ENCODE measurements at regions not wholly inside any gene's neighbourhood (a gene's known extent, or its start where the extent isn't known, plus 50 kb on each side); places are given as distances from the start of the nearest gene placed in this dataset.
A peak's percentile ranks its signal among the peaks of the same experiment; 100 is the strongest.

GRCh38 chr1:222897527-222898190 lies 82.8 kb downstream of the DISP1 start:
- POLR2A ChIA-PET: no interaction called here
- TF ChIP-seq ZNF362 (tag by site-specific recombination; IDR thresholded peaks at IDR 0.05) (no peak), PRDM6 (tag by site-specific recombination; IDR thresholded peaks at IDR 0.05) (peak; percentile 92)
- H3K36me3 ChIP-seq (ENCODE audit: control insufficient read depth in 2 of 2, insufficient read depth in 1 of 2, low read length in 2 of 2): no peaks in the 10 kb centered on the region
- CTCF ChIA-PET: no interaction called here
- no peak overlapping the region for H3K27ac ChIP-seq (ENCODE audit: extremely low read depth, low read depth, low read length)
- no peak overlapping the region for H3K4me3 ChIP-seq (ENCODE audit: low read depth, low read length)
- peaks cover 8% of the 10 kb centered on the region for H3K4me1 ChIP-seq (ENCODE audit: control insufficient read depth, insufficient read depth, low read length)
- H3K9me3 ChIP-seq (ENCODE audit: control insufficient read depth, insufficient read depth, low read depth, low read length): no peaks in the 10 kb centered on the region

- POLR2A ChIA-PET: no interaction called here
- peaks cover 8% of the 10 kb centered on the region for H3K4me1 ChIP-seq (ENCODE audit: control insufficient read depth, insufficient read depth, low read length)
Measured at GRCh38 chr1:222898191-222898527, 83.3 kb downstream of the DISP1 start.

GRCh38 chr1:222899471-222899870 lies 84.6 kb downstream of the DISP1 start:
- no peaks in the 10 kb centered on the region for H3K36me3 ChIP-seq (ENCODE audit: control insufficient read depth in 2 of 2, insufficient read depth in 1 of 2, low read length in 2 of 2)
- no peaks in the 10 kb centered on the region for H3K9me3 ChIP-seq (ENCODE audit: control insufficient read depth, insufficient read depth, low read depth, low read length)
- peaks cover 8% of the 10 kb centered on the region for H3K4me1 ChIP-seq (ENCODE audit: control insufficient read depth, insufficient read depth, low read length)
- TF ChIP-seq ZNF76 (tag by site-specific recombination; IDR thresholded peaks at IDR 0.05; ENCODE audit: borderline replicate concordance, low read depth) (no peak), ZNF629 (tag by site-specific recombination; IDR thresholded peaks at IDR 0.05) (no peak), KLF17 (tag by site-specific recombination; IDR thresholded peaks at IDR 0.05) (no peak), ZNF223 (tag by site-specific recombination; IDR thresholded peaks at IDR 0.05) (no peak), ZNF350 (tag by site-specific recombination; IDR thresholded peaks at IDR 0.05) (no peak)
- CTCF ChIA-PET: interaction anchor here (0.6 kb wide), 1 partner anchor 740 kb away, joined by 3 read pairs; no protein-coding TSS in a partner anchor
- no peak overlapping the region for H3K4me3 ChIP-seq (ENCODE audit: low read depth, low read length)
- no peak overlapping the region for H3K27ac ChIP-seq (ENCODE audit: extremely low read depth, low read depth, low read length)
- POLR2A ChIA-PET: no interaction called here

More at GRCh38 chr1:222898191-222898527, 83.3 kb downstream of the DISP1 start:
- no peaks in the 10 kb centered on the region for H3K36me3 ChIP-seq (ENCODE audit: control insufficient read depth in 2 of 2, insufficient read depth in 1 of 2, low read length in 2 of 2)
- no peaks in the 10 kb centered on the region for H3K9me3 ChIP-seq (ENCODE audit: control insufficient read depth, insufficient read depth, low read depth, low read length)
- TF ChIP-seq ZBTB6 (tag by site-specific recombination; IDR thresholded peaks at IDR 0.05) (peak; percentile 58), ZNF335 (tag by site-specific recombination; conservative IDR thresholded peaks at IDR 0.05) (peak; percentile 22; the same call in 1 of the 2 replicates), MEIS1 (CRISPR knock-in tag; IDR thresholded peaks at IDR 0.05; ENCODE audit: borderline replicate concordance) (no peak), ZBTB17 (tag by site-specific recombination; IDR thresholded peaks at IDR 0.05) (no peak)
- CTCF ChIA-PET: no interaction called here
- H3K4me3 ChIP-seq (ENCODE audit: low read depth, low read length): no peak overlapping the region
- no peak overlapping the region for H3K27ac ChIP-seq (ENCODE audit: extremely low read depth, low read depth, low read length)

- Histone ChIP-seq H3K4me3 (ENCODE audit: low read depth, low read length) (no peak overlapping the region), H3K27ac (ENCODE audit: extremely low read depth, low read depth, low read length) (no peak overlapping the region), H3K4me1 (ENCODE audit: control insufficient read depth, insufficient read depth, low read length) (no peaks in the 10 kb centered on the region), H3K36me3 (ENCODE audit: control insufficient read depth in 2 of 2, insufficient read depth in 1 of 2, low read length in 2 of 2) (no peaks in the 10 kb centered on the region), H3K9me3 (ENCODE audit: control insufficient read depth, insufficient read depth, low read depth, low read length) (no peaks in the 10 kb centered on the region)
- ChIA-PET POLR2A (no interaction called here), CTCF (interaction anchor here (1.1 kb wide), 1 partner anchor 61 kb away, joined by 3 read pairs; no protein-coding TSS in a partner anchor)
- TF ChIP-seq ZNF558 (tag by site-specific recombination; IDR thresholded peaks at IDR 0.05): no peak
- TF ChIP-seq ZFP69B (tag by site-specific recombination; IDR thresholded peaks at IDR 0.05): no peak
- no peak for TF ChIP-seq ZBTB11 (tag by site-specific recombination; conservative IDR thresholded peaks at IDR 0.05; ENCODE audit: low read depth)
- TF ChIP-seq ZNF114 (tag by site-specific recombination; IDR thresholded peaks at IDR 0.05): no peak
- TF ChIP-seq ZNF621 (tag by site-specific recombination; IDR thresholded peaks at IDR 0.05): no peak
- no peak for TF ChIP-seq ZNF645 (tag by site-specific recombination; IDR thresholded peaks at IDR 0.05)
Measured at GRCh38 chr1:222904451-222904850, 89.6 kb downstream of the DISP1 start.
